Fibroblast of peridontal ligament (primary cell): ENCODE measurements at regions not wholly inside any gene's neighbourhood (a gene's known extent, or its start where the extent isn't known, plus 50 kb on each side); places are given as distances from the start of the nearest gene placed in this dataset.

Experiments
- DNase-seq: peaks from one replicate; pipeline ENCODE4 v3.0.0-alpha.2; 2010; ENCODE audit errors: extremely low read depth

DNA sequence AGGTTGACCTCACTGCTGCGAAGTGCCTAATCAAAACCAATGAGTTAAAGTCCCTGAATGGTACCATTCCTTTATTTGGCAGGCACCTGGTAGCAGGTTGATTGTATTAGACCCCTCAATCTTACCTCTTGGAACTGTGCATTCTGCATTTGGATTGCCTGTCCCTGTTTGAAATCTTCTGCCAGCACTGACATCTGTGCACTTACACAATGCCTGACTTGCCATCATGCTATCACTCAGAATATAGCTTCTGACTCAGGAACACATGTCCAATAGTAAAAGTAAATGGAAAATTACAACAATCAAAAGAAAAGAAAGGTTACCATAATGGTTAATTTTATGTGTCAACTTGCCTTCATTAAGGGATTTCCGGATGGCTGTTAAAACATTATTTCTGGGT is 366.0 kb upstream of the PDGFD start:
- no peak for DNase-seq

DNA sequence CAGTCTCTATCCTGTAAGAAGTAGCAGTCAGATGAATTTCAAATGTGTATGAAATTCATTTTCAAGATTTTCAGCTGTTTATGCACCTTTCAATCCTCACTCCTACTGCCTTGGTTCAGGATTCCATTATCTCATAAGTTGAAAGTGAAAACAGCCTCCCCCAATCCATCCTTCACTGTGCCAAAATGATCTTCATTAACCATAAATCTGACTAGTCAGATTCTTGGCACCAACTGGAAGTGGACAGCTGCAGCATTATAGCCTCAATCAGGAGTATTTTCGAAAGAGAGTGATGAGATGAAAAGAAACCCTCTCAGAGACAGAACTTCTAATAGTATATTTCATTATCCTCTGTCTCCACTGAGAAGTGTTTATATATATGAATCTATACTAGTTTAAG is 365.3 kb upstream of the PDGFD start:
- DNase-seq: peak; percentile 11

DNA sequence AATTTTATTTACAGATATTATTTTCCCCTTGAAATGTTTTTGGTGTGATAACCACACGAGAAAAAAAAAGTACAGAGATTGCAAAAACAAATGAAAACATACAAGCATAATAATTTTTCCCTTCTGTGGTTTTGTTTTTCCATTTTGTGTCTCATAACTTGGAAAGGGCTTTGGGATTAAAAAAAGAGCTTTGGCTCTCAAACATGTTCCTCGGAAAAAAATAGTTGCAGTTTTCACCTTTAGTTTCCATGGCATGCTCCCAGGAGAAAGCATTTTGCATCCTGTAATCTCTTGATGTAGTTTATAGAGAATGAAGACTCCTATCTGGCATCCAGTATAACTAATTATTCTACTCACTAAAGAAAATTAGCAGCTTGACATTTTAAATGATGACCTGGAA is 362.1 kb upstream of the PDGFD start:
- no peak for DNase-seq

DNA sequence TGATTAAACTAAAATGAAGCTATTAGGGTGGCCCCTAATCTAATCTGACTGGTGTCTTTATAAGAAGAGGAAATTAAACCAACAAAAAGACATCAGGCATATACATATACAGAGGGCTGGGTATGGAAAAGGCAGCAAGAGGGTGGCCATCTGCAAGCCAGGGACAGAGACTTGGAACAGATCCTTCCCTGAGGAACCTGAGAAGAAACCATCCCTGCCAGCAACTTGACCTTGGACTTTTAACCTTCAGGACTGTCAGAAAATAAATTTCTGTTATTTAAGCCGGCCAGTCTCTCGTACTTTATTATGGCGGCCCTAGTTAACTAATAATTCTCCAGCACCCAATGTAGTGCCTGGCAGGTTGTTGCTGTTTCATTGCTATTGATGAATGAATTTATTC is 361.5 kb upstream of the PDGFD start:
- DNase-seq: no peak

DNA sequence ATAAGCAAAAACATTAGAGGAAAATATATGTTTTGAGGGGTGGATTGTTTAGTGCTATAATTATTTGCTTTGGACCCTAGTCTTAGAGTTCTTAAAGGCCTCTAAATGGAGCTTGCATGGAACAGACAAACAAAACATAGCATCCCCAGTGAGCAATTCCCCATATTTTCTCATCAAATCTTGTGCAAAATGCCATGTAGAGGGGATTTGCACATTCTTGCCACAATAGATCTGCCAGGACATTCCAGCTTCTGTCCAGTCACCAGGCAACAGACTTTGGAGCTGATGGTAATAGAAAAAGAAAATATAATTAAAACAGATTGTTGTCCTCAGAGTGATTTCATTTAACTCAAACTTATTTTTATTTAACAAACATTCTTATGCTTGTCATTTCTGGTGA is 360.3 kb upstream of the PDGFD start:
- no peak for DNase-seq

DNA sequence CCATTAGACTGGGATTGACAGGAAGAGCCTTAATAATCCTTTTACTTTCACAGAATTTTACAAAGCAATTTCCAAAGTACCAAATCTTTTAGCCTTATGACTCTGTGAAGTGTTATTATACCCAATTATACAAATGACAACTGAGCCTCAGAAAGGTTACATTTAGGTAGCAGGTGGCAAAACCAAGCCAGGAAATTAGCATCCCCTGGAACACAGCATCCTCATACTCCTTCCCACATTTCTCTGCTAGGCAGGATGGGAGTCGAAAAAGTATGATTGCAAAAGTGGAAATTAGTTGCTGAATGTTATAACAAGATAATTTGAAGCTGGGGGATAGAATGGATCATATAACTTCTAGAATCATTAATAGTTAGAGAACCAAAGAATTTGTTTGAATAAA is 359.7 kb upstream of the PDGFD start:
- no peak for DNase-seq

DNA sequence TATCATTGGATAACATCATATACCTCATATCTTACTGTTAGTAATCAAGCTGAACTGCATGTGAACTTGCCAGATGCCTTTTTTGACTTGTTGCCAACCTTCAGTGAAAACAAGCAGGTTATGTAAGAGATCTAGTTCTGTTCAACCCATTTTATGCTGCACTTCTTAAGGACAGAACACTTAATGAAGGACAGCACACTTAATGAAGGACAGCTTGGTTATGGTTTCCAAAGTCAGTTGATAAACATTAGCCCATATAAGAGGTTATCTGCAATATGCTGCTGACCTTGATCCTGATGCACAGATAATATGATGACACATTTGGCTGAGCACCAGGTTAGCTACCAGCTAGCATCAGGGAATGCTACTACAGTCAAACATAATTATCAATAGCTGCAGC is 358.7 kb upstream of the PDGFD start:
- DNase-seq: peak; percentile 11

DNA sequence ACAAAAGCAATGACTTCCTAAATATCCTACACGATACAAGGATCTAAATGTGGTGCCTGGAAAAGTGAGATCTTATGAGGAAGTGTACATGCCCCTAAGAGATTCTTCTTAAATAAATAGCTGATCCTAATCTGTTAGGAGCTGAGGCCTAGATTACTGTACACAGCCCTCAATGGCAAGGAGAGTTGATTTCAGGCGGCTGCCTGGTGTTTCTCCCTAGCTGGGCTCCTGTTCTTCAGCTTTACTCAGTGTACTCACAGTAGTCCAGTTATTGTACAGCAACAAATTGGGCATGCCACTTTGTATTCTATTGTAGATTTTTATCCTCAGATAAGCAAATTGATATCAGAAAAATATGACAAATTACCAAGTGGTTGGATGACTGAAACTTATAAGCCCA is 358.2 kb upstream of the PDGFD start:
- no peak for DNase-seq

DNA sequence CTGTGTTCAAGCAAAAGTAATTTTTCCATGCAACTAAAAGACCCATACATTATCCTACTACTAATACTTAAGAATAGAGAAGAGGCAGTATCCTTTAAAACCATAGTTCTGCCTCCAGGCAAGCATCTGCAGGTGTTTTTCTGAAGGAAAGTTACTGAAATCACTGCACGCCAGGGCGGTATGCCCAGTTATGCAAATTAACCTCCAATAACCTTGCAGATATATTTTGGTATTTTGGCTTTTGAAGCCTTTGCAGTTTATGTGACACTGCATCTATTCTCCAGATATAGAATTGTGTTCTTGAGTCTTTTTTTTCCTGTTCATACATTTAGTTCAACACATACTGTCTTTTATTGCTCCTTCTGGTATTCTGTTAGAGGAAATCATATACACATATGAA is 346.2 kb upstream of the PDGFD start:
- no peak for DNase-seq

DNA sequence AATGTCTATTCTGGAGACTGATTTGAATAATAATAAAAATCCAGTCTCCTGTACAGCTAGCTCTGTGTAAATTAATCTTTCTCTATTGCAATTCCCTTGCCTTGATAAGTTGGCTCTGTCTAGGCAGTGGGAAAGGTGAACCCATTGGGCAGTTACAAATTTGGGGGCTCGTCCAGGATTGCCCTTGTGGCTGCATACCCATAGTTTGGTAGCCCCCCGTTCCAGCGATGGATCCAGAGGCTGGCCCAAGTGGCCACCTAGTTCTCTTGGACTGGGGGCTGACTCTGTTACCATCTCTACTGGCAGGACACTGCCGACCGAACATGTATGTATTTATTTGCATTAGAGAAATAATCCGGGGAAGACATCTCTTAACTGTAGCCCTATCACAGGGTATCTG is 326.2 kb upstream of the PDGFD start:
- no peak for DNase-seq

DNA sequence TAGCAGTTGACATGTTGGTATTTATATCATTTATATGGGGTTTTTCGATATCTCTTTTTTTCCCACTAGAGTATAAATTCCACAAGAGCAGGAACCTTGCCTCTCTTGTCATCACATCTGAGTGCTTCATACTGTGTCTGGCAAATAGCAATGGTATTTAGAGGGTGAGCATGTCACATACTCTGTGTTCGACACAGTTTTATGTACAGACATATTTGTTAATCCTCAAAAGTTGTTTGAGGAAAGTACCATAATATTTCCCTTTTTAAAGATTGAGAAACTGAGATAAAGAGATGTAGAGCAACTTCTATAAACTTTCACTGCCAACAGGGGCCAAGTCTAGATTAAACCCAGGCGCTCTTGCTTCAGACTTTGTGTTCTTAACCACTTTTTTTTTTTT is 324.6 kb upstream of the PDGFD start:
- no peak for DNase-seq

DNA sequence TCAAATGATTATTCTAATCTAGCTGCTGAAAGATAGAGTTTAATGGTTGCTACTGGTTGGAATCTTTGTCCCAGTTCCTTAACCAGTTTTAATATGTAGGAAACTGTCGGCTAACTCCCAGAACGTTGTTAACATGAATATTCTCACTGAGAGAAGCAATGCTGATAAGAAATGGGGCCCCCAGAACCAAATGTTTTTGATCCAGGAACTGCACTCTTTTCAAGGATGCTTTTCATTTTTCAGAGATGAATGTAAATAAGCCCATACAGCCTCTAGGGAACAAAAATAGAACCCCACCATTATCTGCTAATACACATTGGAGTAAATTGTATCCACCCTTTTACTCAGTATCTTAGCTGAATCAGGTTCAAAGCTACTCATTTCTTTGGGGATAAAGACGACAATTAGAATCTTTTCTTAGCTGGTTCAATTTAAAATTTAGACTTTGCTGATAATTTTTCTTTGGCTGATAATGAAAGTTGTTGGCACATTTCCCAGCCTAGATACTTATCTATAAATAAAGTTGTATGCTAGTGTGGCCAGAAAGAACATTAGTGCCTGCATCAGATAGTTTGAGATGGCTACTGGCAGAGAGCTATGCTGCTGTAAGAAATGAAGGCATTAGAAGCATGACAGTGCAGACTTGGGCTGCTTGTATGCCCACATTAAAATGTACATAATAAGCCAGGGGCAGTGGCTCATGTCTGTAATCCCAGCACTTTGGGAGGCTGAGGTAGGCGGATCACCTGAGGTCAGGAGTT is 323.3 kb upstream of the PDGFD start:
- no peak for DNase-seq

DNA sequence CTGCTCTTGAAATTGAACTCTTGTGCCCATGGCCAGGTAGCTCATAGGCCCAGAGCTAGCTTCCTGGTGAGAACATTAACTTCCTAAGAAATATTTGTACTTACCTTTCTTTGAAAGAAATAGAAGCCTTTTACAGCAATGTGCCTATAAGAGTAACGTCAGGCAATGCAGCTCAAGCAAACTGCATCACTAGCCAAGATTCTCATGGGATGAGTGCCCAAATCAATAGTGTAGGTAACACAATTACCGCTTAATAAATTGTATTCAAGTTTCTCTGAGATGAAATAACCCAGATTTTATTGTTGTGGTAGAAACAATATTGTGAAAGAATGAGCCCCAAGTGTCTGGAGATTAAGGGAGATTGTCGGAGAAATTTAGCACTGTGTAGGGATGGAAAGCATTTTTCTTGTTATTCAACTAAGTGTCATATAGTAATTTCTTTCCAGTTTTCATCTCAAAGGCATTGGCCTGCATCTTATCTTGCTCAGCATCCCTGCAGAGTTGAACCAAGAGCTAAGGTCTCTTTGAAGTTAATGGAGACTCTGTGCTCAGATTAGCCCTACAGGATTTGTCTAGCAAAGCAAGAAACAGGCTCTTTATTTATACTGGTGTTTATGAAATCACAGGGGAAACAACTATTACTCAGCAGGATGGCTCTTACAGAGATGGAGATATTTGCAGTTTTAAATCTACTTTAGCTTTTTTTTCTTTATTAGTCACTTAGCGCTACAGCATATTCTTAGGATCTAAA is 321.0 kb upstream of the PDGFD start:
- DNase-seq: no peak

DNA sequence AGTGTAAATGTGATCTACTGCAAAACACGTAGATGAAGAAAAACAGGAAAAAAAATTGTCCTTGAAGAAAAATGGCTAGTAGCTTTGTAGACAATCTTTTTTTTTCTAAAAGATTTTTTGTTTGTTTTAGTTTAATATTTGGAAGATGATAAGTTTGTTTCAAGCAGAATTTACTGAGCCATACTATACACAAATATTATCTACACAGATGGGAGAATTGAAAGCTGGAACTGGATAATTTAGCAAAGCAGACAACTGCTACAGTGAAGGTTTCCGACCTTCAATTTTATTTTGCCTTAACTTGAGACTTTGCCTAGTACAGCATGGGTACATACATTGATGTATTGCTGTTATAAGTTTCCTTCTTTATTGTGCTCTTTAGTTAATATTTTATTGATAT is 313.0 kb upstream of the PDGFD start:
- DNase-seq: no peak

DNA sequence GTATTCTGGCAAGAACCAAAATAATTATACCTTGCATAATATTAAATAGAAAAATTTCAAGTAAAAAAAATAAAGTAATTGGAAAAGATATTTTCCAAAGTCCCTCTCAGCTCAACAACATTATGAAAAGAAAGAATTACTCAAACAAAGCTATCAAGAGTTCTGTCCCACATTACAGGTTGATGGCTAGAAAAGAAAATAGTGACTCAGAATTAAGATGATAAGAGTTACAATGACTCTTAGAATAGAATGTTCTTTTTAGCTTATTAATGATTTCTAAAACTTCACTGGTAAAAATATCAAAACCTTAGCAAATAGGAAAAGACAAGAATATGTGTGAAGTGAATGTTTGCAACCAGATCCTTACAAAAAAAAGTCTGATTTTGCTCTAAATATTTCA is 312.5 kb upstream of the PDGFD start:
- no peak for DNase-seq

DNA sequence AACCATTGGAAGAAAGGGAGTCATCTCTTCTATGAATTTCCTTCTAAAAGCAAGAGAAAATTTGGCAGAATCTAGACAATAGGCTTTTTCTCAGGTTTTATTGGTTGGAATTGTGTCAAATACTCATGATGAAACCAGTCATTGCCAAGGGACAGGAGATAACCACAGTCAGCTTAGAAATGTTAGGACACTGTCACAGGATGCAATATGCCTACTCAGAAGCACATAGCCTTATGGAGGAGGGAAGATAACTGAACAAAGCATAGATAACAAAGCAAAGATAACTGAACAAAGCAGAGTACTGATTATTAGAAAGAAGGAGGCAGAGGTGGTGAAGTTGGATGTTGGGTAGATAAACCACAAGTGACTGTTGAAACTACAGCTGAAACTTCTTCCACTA is 303.5 kb upstream of the PDGFD start:
- DNase-seq: no peak

DNA sequence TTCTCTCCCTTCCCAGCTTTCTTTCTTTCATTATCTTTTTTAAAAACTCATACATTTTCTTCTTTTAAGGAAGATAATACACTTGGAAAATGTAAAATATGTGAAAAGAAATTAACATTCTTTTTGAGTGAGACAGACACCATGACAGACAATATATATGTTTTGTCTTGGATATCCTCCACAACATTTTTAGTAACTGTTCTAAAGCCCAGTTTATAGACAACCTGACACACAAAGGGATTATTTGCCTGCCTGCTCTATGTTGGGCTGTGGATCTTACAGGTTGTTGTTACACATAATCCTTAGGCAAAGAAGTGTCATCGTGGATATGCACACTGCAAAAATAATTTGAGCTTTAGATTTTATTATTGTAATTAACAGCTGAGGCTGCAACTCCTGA is 301.4 kb upstream of the PDGFD start:
- DNase-seq: no peak

DNA sequence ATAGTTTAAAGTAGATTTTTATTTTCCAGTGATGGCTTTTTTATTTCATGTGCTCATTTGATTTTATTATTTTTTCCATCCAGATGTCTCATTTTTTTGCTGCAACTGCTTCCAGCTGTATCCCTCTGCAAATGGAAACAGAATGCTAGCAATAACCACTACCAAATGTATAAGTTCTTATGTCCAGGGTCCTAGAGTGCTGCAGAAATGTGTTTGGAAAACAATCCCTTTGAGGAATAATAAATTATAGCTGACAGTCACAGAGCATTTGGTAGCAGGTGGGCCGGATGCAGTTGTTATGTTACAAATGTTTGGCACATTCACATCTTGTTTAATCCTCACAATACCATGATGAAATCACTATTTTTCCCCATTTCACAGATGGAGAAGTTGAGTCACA is 300.7 kb upstream of the PDGFD start:
- no peak for DNase-seq

DNA sequence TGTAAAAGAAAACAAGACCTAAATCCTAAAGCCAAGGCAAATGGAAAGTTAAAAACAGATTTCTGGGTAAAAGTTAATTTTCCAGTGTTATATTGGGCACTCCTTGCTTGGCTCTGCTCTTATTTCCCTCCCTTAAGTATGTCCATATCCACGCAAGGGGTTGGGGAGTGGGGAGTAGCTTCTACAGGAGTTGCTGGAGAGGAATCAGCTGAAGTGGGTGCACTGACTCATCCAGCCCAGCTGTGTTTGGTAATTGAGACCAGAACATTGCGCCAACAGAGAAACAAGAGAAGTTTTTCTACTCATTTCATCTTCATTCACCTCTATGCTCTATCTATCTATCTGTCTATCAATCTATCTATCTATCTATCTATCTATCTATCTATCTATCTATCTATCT is 298.4 kb upstream of the PDGFD start:
- peak; percentile 78 for DNase-seq

DNA sequence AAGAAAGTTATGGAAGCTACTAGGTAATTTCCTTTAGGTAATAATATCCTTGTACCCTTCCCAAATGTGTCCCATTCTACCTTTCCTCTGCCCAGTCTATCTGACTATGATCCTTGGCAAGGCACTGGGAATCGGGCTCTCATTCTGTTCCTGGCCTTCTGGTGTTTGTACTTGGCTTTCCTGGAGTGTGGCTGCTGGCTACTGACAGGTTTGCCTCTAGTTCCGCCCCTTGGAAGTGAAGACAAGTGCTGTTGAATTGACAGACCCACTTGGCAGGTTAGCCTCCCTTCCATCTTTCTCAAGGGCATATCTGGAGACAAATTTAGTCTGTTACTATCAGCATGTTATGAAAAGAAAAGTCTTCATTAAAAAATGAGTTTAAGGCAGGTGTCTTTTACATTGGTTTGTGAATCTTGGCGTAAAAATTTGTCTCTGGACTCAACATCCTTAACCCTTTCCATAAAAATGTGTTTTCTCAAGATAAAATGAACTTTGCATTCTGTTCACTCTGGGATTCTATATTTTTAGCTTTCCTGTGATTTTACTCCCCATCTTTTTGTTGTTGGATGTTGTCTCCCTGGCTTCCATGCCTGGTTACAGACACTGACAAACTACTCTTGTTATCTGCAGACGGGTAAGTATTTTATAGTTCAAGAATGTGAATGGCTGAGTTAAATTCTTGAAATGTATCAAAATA is 287.4 kb upstream of the PDGFD start:
- DNase-seq: no peak

DNA sequence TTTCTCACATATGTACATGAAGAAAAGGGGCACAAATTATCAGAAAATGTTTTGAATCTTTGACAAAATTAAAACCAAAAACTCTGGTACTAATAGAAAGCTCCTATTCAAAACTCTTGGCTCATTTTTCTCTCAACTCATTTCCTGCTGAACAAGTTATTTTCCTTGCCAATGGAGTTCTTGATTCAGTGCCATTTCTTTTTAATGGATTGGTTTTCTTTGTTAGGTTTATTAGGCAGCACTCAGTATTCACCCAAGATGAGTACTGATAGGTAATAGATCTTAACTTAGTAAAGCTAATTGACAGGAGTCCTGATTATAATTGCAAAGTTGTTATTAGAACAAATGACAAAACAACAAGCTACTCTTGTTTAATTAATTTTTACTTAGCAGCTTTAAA is 279.4 kb upstream of the PDGFD start:
- no peak for DNase-seq

DNA sequence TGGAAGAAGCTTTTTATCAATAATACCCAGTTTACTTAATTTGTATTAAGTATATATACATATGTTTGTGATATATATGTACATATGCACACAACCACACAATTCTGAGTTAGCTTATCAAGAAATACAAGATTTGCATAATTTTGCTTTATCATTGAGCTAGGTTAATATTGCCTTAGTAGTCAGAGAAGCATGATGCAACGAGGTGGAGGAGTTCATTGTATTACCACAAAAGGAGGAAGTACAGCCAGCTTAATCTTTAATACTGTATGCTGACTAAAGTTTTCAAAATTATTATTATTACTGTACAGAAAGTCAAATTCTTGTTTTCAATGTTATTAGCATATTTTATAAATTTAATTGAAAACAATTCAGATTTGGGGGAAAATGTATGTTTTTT is 278.4 kb upstream of the PDGFD start:
- no peak for DNase-seq

DNA sequence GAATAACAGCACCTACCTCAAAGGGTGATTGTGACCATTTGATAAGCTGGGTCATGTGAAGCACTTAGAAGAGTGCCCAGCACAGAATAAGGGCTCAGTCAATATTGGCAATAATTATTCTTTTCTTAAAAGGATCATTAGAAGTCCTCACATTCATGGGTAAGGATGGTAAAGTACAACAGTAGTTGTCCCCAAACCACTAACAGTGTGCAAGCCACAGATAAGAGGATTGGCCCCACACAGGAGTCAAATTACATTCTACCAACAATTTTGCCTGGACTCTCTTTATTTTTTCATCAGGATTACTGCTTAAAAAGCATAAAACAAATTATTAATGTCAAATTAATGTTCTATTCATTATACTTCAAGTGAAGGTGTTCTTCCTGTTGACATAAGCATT is 271.5 kb upstream of the PDGFD start:
- DNase-seq: no peak
